RWPE1 (cell line): ENCODE measurements at regions not wholly inside any gene's neighbourhood (a gene's known extent, or its start where the extent isn't known, plus 50 kb on each side); places are given as distances from the start of the nearest gene placed in this dataset.

ENCODE experiments used
- CTCF ChIA-PET: fragments of 350-600 bp; sonication (Branson Sonifier 250); formaldehyde crosslinking; extraction: SDS; loops from one replicate; lab custom pipeline; 2021; lab: Yijun Ruan, JAX
- POLR2A ChIA-PET: fragments of 400-600 bp; formaldehyde crosslinking; extraction: SDS; loops from one replicate; lab custom pipeline; 2020; ENCODE audit warnings: antibody characterized with exemption; ENCODE audit not compliant: low non-redundant PET; lab: Yijun Ruan, JAX
- DNase-seq: peaks from one replicate; pipeline ENCODE4 v3.0.0; 2012; ENCODE audit warnings: low spot score
- H3K27ac ChIP-seq: fragments of 450-650 bp; 2 replicates; pipeline ENCODE4 v1.5.1; 2017
- CTCF ChIP-seq: fragments of 450-650 bp; conservative IDR thresholded peaks from 2 replicates; pipeline ENCODE4 v1.5.1; 2017; ENCODE audit warnings: low read depth, mild to moderate bottlenecking

- no peak for TF ChIP-seq CTCF
- no peak overlapping the region for H3K27ac ChIP-seq
- ChIA-PET CTCF (no interaction called here), POLR2A (no interaction called here)
- DNase-seq = no peak
Observed at GRCh38 chr16:55399911-55400310, 75.9 kb downstream of the IRX6 start.

- no peak for TF ChIP-seq CTCF
- CTCF ChIA-PET = no interaction called here
- H3K27ac ChIP-seq = no peak overlapping the region
- DNase-seq = no peak
- POLR2A ChIA-PET = no interaction called here
Observed at GRCh38 chr16:55401046-55401445, 77.0 kb downstream of the IRX6 start.

- CTCF ChIA-PET = interaction anchor here (0.9 to 1.1 kb wide), 2 partner anchors 13 to 61 kb away, joined by 3 to 4 read pairs; no protein-coding TSS in a partner anchor
- TF ChIP-seq CTCF = no peak
- POLR2A ChIA-PET = no interaction called here
Observed at GRCh38 chr16:55403464-55403863, 75.5 kb upstream of the MMP2 start.

GRCh38 chr16:55406651-55407050 is 72.3 kb upstream of the MMP2 start:
- DNase-seq = no peak
- CTCF ChIA-PET = interaction anchor here (0.6 kb wide), 1 partner anchor 1971 kb away, joined by 3 read pairs; no protein-coding TSS in a partner anchor
- no peak overlapping the region for H3K27ac ChIP-seq
- no peak for TF ChIP-seq CTCF
- POLR2A ChIA-PET = no interaction called here

More at GRCh38 chr16:55403464-55403863, 75.5 kb upstream of the MMP2 start:
- DNase-seq = no peak
- H3K27ac ChIP-seq = no peak overlapping the region

GRCh38 chr16:55408661-55409060 is 70.3 kb upstream of the MMP2 start:
- ChIA-PET POLR2A (no interaction called here), CTCF (interaction anchor here (0.6 kb wide), 1 partner anchor 614 kb away, joined by 3 read pairs; no protein-coding TSS in a partner anchor)

GRCh38 chr16:55411231-55411630 is 67.8 kb upstream of the MMP2 start:
- H3K27ac ChIP-seq = no peak overlapping the region
- no peak for DNase-seq
- no peak for TF ChIP-seq CTCF
- POLR2A ChIA-PET = no interaction called here
- CTCF ChIA-PET = interaction anchor here (0.7 kb wide), 2 partner anchors 206 to 964 kb away, joined by 3 to 5 read pairs; no protein-coding TSS in a partner anchor

More at GRCh38 chr16:55408661-55409060, 70.3 kb upstream of the MMP2 start:
- TF ChIP-seq CTCF = no peak
- no peak overlapping the region for H3K27ac ChIP-seq
- no peak for DNase-seq
